Thyroid gland (tissue), 4 donors: ENCODE measurements at regions not wholly inside any gene's neighbourhood (a gene's known extent, or its start where the extent isn't known, plus 50 kb on each side); places are given as distances from the start of the nearest gene placed in this dataset.

Experiments used
- POLR2A ChIP-seq, 2 donors: fragments of 450-650 bp; IDR thresholded peaks; one replicate each; pipeline ENCODE4 v1.6.1; 2017; ENCODE audit warnings: antibody characterized with exemption in 2 of 2, mild to moderate bottlenecking in 2 of 2, moderate library complexity in 1 of 2
- TF ChIP-seq, protein P1 (sequence below), 6 experiments: fragments of 200-600 bp in 3 of 6; fragments of 450-650 bp in 3 of 6; sonication (generic) in 3 of 6; IDR thresholded peaks; one replicate each; pipeline ENCODE4 v1.5.1; 2016 to 2019; ENCODE audit warnings: antibody characterized with exemption in 6 of 6, mild to moderate bottlenecking in 2 of 6, inconsistent platforms in 1 of 6, moderate library complexity in 1 of 6

DNA sequence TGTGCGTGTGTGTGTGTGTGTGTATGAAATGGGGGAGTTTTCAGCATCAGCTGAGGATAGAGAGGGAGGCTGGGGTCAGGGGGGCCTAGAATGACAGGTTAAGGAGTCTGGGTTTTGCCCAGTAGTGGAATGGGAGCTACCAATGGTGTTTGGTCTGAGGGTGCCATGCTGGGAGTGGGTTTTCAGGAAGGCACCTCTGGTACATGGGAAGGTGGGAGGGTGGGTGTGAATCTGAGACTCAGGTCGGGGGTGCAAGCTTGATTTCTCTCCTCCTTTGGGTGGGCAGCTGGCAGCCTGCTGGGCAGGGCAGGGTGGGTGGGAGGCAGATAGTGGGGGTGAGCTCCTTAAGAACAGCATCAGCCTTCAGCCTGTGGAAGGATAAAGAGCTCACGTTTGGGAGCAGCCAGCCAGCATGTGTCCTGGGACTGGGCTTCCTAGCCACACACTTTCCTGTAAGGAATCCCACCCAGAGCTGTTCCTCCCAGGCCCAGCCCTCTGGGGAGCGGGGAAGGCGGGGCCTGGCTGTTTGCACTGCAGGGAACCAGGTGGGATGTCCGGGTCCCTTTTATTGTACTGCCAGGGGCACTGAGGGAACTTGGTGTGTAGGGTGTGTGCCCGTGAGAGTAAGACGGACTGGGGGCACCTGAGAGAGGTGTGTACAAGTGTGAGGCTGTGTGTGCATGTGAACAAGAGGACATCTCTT is 152.8 kb downstream of the FOXD2 start:
- TF ChIP-seq, protein P1, sequence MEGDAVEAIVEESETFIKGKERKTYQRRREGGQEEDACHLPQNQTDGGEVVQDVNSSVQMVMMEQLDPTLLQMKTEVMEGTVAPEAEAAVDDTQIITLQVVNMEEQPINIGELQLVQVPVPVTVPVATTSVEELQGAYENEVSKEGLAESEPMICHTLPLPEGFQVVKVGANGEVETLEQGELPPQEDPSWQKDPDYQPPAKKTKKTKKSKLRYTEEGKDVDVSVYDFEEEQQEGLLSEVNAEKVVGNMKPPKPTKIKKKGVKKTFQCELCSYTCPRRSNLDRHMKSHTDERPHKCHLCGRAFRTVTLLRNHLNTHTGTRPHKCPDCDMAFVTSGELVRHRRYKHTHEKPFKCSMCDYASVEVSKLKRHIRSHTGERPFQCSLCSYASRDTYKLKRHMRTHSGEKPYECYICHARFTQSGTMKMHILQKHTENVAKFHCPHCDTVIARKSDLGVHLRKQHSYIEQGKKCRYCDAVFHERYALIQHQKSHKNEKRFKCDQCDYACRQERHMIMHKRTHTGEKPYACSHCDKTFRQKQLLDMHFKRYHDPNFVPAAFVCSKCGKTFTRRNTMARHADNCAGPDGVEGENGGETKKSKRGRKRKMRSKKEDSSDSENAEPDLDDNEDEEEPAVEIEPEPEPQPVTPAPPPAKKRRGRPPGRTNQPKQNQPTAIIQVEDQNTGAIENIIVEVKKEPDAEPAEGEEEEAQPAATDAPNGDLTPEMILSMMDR (IDR thresholded peaks at IDR 0.05): no peak
- no peak for TF ChIP-seq POLR2A (IDR thresholded peaks at IDR 0.05)
